C4-2B (cell line): ENCODE measurements at regions not wholly inside any gene's neighbourhood (a gene's known extent, or its start where the extent isn't known, plus 50 kb on each side); places are given as distances from the start of the nearest gene placed in this dataset.

Experiments
- CTCF ChIP-seq: fragments of 450-650 bp; conservative IDR thresholded peaks from 2 replicates; pipeline ENCODE4 v1.5.1; 2017; ENCODE audit warnings: mild to moderate bottlenecking
- ZFX ChIP-seq: fragments of 450-650 bp; IDR thresholded peaks from 2 replicates; pipeline ENCODE4 v1.6.1; 2017

- TF ChIP-seq CTCF: no peak
- no peak for TF ChIP-seq ZFX
Measured at GRCh38 chr2:108067820-108068405, 81.6 kb downstream of the SLC5A7 start.
